ENCODE measurements at regions not wholly inside any gene's neighbourhood (a gene's known extent, or its start where the extent isn't known, plus 50 kb on each side); places are given as distances from the start of the nearest gene placed in this dataset.

DNA sequence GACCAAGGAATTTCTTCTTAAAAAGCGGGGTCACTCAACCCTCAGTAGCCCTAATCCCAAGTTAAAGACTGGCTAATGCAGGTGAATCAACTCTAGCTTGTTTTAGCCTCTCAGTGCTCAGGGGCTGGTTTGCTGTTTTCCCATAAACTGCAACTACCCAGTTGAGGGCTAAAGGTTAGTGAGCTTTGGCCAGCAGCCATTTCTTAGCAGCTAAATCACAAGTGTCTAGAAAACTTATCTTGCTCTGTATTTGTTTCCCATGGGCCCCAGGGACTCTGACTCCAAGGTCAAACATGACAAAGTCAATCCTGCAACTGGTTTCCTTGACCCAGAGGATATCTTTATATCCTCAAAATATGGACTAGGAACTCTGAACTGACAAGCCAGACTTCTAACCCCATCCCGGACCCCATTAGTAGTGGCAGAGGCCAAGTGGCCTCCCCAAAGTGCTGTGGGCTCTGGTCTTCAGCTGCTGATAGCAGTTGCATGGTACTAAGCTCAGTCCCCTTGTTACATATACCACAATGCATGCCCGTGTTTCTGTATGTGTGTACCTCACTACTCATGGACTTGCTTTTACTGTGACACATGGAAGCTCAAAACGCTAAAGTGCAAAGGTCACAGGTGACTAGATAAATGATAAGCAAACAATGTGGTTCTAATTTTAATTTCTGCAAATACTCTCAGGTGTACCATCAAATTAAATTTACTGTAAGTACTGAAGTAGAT is 793.0 kb upstream of the IGFBP3 start:
- Histone ChIP-seq H3K9me3 (ENCODE audit: control insufficient read depth in 2 of 3, insufficient read depth in 1 of 3, low read length in 3 of 3) (no peaks in the 10 kb centered on the region), H3K4me3 (ENCODE audit: low read length in 3 of 3) (no peak overlapping the region), H3K27me3 (ENCODE audit: control insufficient read depth, insufficient read depth, low read length) (no peaks in the 10 kb centered on the region), H3K27ac (ENCODE audit: low read depth in 2 of 2, low read length in 2 of 2) (peak overlapping the region; percentile 20 to 44), H3K9ac (ENCODE audit: low read length in 3 of 3) (no peak overlapping the region), H3K36me3 (ENCODE audit: control insufficient read depth in 2 of 3, insufficient read depth in 3 of 3, low read length in 3 of 3) (no peaks in the 10 kb centered on the region), H3K4me1 (ENCODE audit: control insufficient read depth in 2 of 3, insufficient read depth in 2 of 3, low read depth in 1 of 3, low read length in 3 of 3) (peaks cover 0 to 17% (median 9%) of the 10 kb centered on the region in 3 donors)
- TF ChIP-seq, protein P1, sequence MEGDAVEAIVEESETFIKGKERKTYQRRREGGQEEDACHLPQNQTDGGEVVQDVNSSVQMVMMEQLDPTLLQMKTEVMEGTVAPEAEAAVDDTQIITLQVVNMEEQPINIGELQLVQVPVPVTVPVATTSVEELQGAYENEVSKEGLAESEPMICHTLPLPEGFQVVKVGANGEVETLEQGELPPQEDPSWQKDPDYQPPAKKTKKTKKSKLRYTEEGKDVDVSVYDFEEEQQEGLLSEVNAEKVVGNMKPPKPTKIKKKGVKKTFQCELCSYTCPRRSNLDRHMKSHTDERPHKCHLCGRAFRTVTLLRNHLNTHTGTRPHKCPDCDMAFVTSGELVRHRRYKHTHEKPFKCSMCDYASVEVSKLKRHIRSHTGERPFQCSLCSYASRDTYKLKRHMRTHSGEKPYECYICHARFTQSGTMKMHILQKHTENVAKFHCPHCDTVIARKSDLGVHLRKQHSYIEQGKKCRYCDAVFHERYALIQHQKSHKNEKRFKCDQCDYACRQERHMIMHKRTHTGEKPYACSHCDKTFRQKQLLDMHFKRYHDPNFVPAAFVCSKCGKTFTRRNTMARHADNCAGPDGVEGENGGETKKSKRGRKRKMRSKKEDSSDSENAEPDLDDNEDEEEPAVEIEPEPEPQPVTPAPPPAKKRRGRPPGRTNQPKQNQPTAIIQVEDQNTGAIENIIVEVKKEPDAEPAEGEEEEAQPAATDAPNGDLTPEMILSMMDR (IDR thresholded peaks at IDR 0.05; ENCODE audit: borderline replicate concordance, extremely low read depth, insufficient read depth): no peak
- DNase-seq: peak in 4 of 5 donors; percentile 52 to 82 (median 60)
- intact Hi-C loops (cut with DNase I): no loop called here
- peak; percentile 76 for FAIRE-seq

DNA sequence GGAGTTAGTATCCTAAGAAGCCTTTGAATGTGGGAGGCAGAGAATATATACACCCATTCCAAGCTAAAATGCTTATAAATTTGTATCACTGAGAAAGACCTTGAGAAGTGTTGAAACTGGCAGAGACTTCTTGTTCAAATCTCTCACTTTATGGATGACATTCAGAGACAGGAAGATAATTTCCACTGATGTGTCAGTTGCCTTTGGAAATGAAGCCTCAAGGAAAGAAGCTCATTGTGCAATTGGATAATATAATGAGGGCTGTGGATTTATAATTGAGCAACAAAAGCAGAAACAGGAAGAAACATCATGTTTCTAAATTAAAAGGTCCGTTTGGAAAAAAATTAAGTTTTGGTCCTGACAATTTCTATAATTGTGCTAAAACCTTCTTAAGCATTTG is 789.9 kb upstream of the IGFBP3 start:
- H3K4me1 ChIP-seq (ENCODE audit: control insufficient read depth in 2 of 3, insufficient read depth in 2 of 3, low read depth in 1 of 3, low read length in 3 of 3): peaks cover under 1 to 17% (median 11%) of the 10 kb centered on the region in 3 donors
- intact Hi-C loops (cut with DNase I): no loop called here
- no peaks in the 10 kb centered on the region for H3K36me3 ChIP-seq (ENCODE audit: control insufficient read depth in 2 of 3, insufficient read depth in 3 of 3, low read length in 3 of 3)
- H3K4me3 ChIP-seq (ENCODE audit: low read length in 3 of 3): no peak overlapping the region
- H3K27ac ChIP-seq (ENCODE audit: low read depth in 2 of 2, low read length in 2 of 2): peak overlapping the region in 1 of 2 donors; percentile 9
- no peak overlapping the region for H3K9ac ChIP-seq (ENCODE audit: low read length in 3 of 3)
- DNase-seq (no peak), FAIRE-seq (no peak)
- TF ChIP-seq, protein P1 (IDR thresholded peaks at IDR 0.05; ENCODE audit: borderline replicate concordance, extremely low read depth, insufficient read depth): no peak
- H3K9me3 ChIP-seq (ENCODE audit: control insufficient read depth in 2 of 3, insufficient read depth in 1 of 3, low read length in 3 of 3): no peaks in the 10 kb centered on the region
- H3K27me3 ChIP-seq (ENCODE audit: control insufficient read depth, insufficient read depth, low read length): no peaks in the 10 kb centered on the region

DNA sequence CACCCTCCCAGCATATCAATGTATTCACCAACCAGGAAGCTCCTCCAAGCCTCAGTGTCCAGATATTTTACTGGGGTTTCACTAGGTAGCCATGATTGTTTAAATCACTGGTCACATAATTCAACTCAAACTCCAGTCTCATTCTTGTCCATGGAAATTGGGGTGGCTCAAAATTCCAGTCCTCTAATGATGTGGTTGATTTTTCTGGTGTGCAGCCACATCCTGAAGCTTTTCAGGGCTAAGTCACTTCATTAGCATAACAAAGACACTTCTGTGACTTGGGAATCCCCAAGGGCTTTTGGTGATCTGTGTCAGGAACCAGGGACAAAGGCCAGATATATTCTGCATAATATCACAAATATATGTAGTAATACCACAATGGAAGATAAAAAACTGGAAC is 786.9 kb upstream of the IGFBP3 start:
- Histone ChIP-seq H3K4me1 (ENCODE audit: control insufficient read depth in 2 of 3, insufficient read depth in 2 of 3, low read depth in 1 of 3, low read length in 3 of 3) (peaks cover 4 to 12% (median 6%) of the 10 kb centered on the region in 3 donors), H3K4me3 (ENCODE audit: low read length in 3 of 3) (no peak overlapping the region), H3K36me3 (ENCODE audit: control insufficient read depth in 2 of 3, insufficient read depth in 3 of 3, low read length in 3 of 3) (no peaks in the 10 kb centered on the region), H3K9me3 (ENCODE audit: control insufficient read depth in 2 of 3, insufficient read depth in 1 of 3, low read length in 3 of 3) (no peaks in the 10 kb centered on the region), H3K9ac (ENCODE audit: low read length in 3 of 3) (no peak overlapping the region), H3K27me3 (ENCODE audit: control insufficient read depth, insufficient read depth, low read length) (no peaks in the 10 kb centered on the region), H3K27ac (ENCODE audit: low read depth in 2 of 2, low read length in 2 of 2) (no peak overlapping the region)
- FAIRE-seq (no peak), DNase-seq (no peak)
- intact Hi-C loops (cut with DNase I): no loop called here
- TF ChIP-seq, protein P1 (IDR thresholded peaks at IDR 0.05; ENCODE audit: borderline replicate concordance, extremely low read depth, insufficient read depth): no peak
